Karpas-422 (cell line): ENCODE measurements at regions not wholly inside any gene's neighbourhood (a gene's known extent, or its start where the extent isn't known, plus 50 kb on each side); places are given as distances from the start of the nearest gene placed in this dataset.

ENCODE experiments used
- DNase-seq: peaks from one replicate; pipeline ENCODE4 v3.0.0-alpha.2; 2015
- H2AFZ ChIP-seq: fragments of 200-600 bp; sonication (generic); 2 replicates; pipeline ENCODE4 v1.6.1; 2014; ENCODE audit warnings: antibody characterized with exemption, low read length, mixed read lengths
- H3K27ac ChIP-seq: fragments of 200-600 bp; sonication (generic); 2 replicates; pipeline ENCODE4 v1.5.1; 2014; ENCODE audit warnings: mild to moderate bottlenecking, low read length, moderate library complexity
- H3K27me3 ChIP-seq: fragments of 200-600 bp; sonication (generic); 2 replicates; pipeline ENCODE4 v1.6.1; 2014; ENCODE audit warnings: low read length, mixed read lengths
- H3K36me3 ChIP-seq: fragments of 200-600 bp; sonication (generic); 2 replicates; pipeline ENCODE4 v1.6.1; 2014; ENCODE audit warnings: low read length, mixed read lengths; ENCODE audit not compliant: insufficient read depth
- H3K4me1 ChIP-seq: fragments of 200-600 bp; sonication (generic); 2 replicates; pipeline ENCODE4 v1.6.1; 2014; ENCODE audit warnings: mild to moderate bottlenecking, low read length, mixed read lengths
- H3K4me2 ChIP-seq: fragments of 200-600 bp; sonication (generic); 2 replicates; pipeline ENCODE4 v1.6.1; 2014; ENCODE audit warnings: low read length, low read depth, mild to moderate bottlenecking; ENCODE audit not compliant: poor library complexity, severe bottlenecking
- H3K4me3 ChIP-seq: fragments of 200-600 bp; sonication (generic); 2 replicates; pipeline ENCODE4 v1.5.1; 2014; ENCODE audit warnings: mild to moderate bottlenecking, antibody characterized with exemption, low read length, mixed read lengths
- H3K79me2 ChIP-seq: fragments of 200-600 bp; sonication (generic); 2 replicates; pipeline ENCODE4 v1.6.1; 2014; ENCODE audit warnings: mild to moderate bottlenecking, low read length, mixed read lengths
- H3K9ac ChIP-seq: fragments of 200-600 bp; sonication (generic); 2 replicates; pipeline ENCODE4 v1.6.0; 2014; ENCODE audit warnings: low read length
- H3K9me2 ChIP-seq: fragments of 200-600 bp; sonication (generic), shearing (Covaris generic); replicated peaks from 2 replicates; pipeline ENCODE4 v1.6.0; 2014; ENCODE audit warnings: mild to moderate bottlenecking, low read length, moderate library complexity; ENCODE audit not compliant: insufficient read depth
- H3K9me3 ChIP-seq: fragments of 300-700, 200-600 bp; sonication (generic); 2 replicates; pipeline ENCODE4 v1.6.1; 2014; ENCODE audit warnings: low read length, mixed read lengths
- H4K20me1 ChIP-seq: fragments of 200-600 bp; sonication (generic); 2 replicates; pipeline ENCODE4 v1.6.1; 2014; ENCODE audit warnings: mild to moderate bottlenecking, antibody characterized with exemption, low read length, low read depth; ENCODE audit not compliant: insufficient read depth

- Histone ChIP-seq H3K27me3 (no peaks in the 10 kb centered on the region), H3K4me3 (no peak overlapping the region), H2AFZ (no peak overlapping the region), H3K4me1 (no peaks in the 10 kb centered on the region), H3K4me2 (no peak overlapping the region), H3K9me3 (no peaks in the 10 kb centered on the region), H3K36me3 (no peaks in the 10 kb centered on the region), H3K9ac (no peak overlapping the region), H3K79me2 (no peaks in the 10 kb centered on the region), H3K27ac (no peak overlapping the region), H4K20me1 (no peaks in the 10 kb centered on the region), H3K9me2 (no peaks in the 10 kb centered on the region)
- DNase-seq = no peak
Observed at GRCh38 chr1:67522793-67523192, 92.6 kb upstream of the SERBP1 start.

- H4K20me1 ChIP-seq = no peaks in the 10 kb centered on the region
- H2AFZ ChIP-seq = no peak overlapping the region
- H3K36me3 ChIP-seq = no peaks in the 10 kb centered on the region
- H3K27me3 ChIP-seq = no peaks in the 10 kb centered on the region
- no peak overlapping the region for H3K27ac ChIP-seq
- H3K4me2 ChIP-seq = no peak overlapping the region
- no peaks in the 10 kb centered on the region for H3K9me3 ChIP-seq
- no peak overlapping the region for H3K4me3 ChIP-seq
- no peak for DNase-seq
- no peaks in the 10 kb centered on the region for H3K4me1 ChIP-seq
- H3K9me2 ChIP-seq = no peaks in the 10 kb centered on the region
- no peaks in the 10 kb centered on the region for H3K79me2 ChIP-seq
- no peak overlapping the region for H3K9ac ChIP-seq
Observed at GRCh38 chr1:67524143-67525052, 94.2 kb upstream of the SERBP1 start.

- no peaks in the 10 kb centered on the region for H3K9me2 ChIP-seq
- H3K4me2 ChIP-seq = no peak overlapping the region
Observed at GRCh38 chr1:67525053-67525760, 95.0 kb upstream of the SERBP1 start.

GRCh38 chr1:67528141-67528540, 97.9 kb upstream of the SERBP1 start:
- no peaks in the 10 kb centered on the region for H3K36me3 ChIP-seq
- H3K4me2 ChIP-seq = no peak overlapping the region
- no peaks in the 10 kb centered on the region for H3K79me2 ChIP-seq
- no peaks in the 10 kb centered on the region for H3K27me3 ChIP-seq
- no peak for DNase-seq
- H3K4me1 ChIP-seq = no peaks in the 10 kb centered on the region
- H3K4me3 ChIP-seq = no peak overlapping the region
- H3K9me2 ChIP-seq = no peaks in the 10 kb centered on the region
- no peak overlapping the region for H2AFZ ChIP-seq
- no peaks in the 10 kb centered on the region for H4K20me1 ChIP-seq
- no peak overlapping the region for H3K27ac ChIP-seq
- H3K9ac ChIP-seq = no peak overlapping the region
- no peaks in the 10 kb centered on the region for H3K9me3 ChIP-seq

More at GRCh38 chr1:67525053-67525760, 95.0 kb upstream of the SERBP1 start:
- DNase-seq = no peak
- Histone ChIP-seq H3K27me3 (no peaks in the 10 kb centered on the region), H3K9ac (no peak overlapping the region), H2AFZ (no peak overlapping the region), H3K4me1 (no peaks in the 10 kb centered on the region), H3K4me3 (no peak overlapping the region), H3K79me2 (no peaks in the 10 kb centered on the region), H3K36me3 (no peaks in the 10 kb centered on the region), H4K20me1 (no peaks in the 10 kb centered on the region), H3K27ac (no peak overlapping the region), H3K9me3 (no peaks in the 10 kb centered on the region)

GRCh38 chr1:67530071-67530470, 99.9 kb upstream of the SERBP1 start:
- no peaks in the 10 kb centered on the region for H3K27me3 ChIP-seq
- H3K9me2 ChIP-seq = no peaks in the 10 kb centered on the region
- no peaks in the 10 kb centered on the region for H4K20me1 ChIP-seq
- no peak overlapping the region for H3K9ac ChIP-seq
- H3K4me3 ChIP-seq = no peak overlapping the region
- DNase-seq = no peak
- H3K9me3 ChIP-seq = no peaks in the 10 kb centered on the region
- H3K79me2 ChIP-seq = no peaks in the 10 kb centered on the region
- H3K27ac ChIP-seq = no peak overlapping the region
- H3K4me1 ChIP-seq = peaks cover 3% of the 10 kb centered on the region
- H3K36me3 ChIP-seq = no peaks in the 10 kb centered on the region
- no peak overlapping the region for H3K4me2 ChIP-seq
- no peak overlapping the region for H2AFZ ChIP-seq

GRCh38 chr1:67532452-67533216, 102.4 kb upstream of the SERBP1 start:
- Histone ChIP-seq H3K9ac (no peak overlapping the region), H3K27me3 (no peaks in the 10 kb centered on the region), H3K9me2 (no peaks in the 10 kb centered on the region), H2AFZ (no peak overlapping the region), H3K4me2 (no peak overlapping the region), H4K20me1 (no peaks in the 10 kb centered on the region), H3K4me3 (no peak overlapping the region), H3K36me3 (no peaks in the 10 kb centered on the region), H3K9me3 (no peaks in the 10 kb centered on the region), H3K79me2 (no peaks in the 10 kb centered on the region), H3K27ac (no peak overlapping the region), H3K4me1 (peaks cover 12% of the 10 kb centered on the region)
- peak; percentile 76 for DNase-seq

- H3K27me3 ChIP-seq = no peaks in the 10 kb centered on the region
- H3K4me3 ChIP-seq = no peak overlapping the region
- no peaks in the 10 kb centered on the region for H3K79me2 ChIP-seq
- H3K9ac ChIP-seq = no peak overlapping the region
- no peaks in the 10 kb centered on the region for H3K9me3 ChIP-seq
- H3K27ac ChIP-seq = no peak overlapping the region
- no peak overlapping the region for H3K4me2 ChIP-seq
- H3K4me1 ChIP-seq = peaks cover 16% of the 10 kb centered on the region
- H3K36me3 ChIP-seq = no peaks in the 10 kb centered on the region
- H3K9me2 ChIP-seq = no peaks in the 10 kb centered on the region
- H2AFZ ChIP-seq = no peak overlapping the region
- DNase-seq = peak; percentile 23
- H4K20me1 ChIP-seq = no peaks in the 10 kb centered on the region
Observed at GRCh38 chr1:67534627-67535065, 104.4 kb upstream of the SERBP1 start.

- no peaks in the 10 kb centered on the region for H3K79me2 ChIP-seq
- no peaks in the 10 kb centered on the region for H3K27me3 ChIP-seq
- H3K27ac ChIP-seq = no peak overlapping the region
- no peak overlapping the region for H3K4me2 ChIP-seq
- no peaks in the 10 kb centered on the region for H3K36me3 ChIP-seq
- H4K20me1 ChIP-seq = no peaks in the 10 kb centered on the region
- DNase-seq = peak; percentile 87
- no peak overlapping the region for H2AFZ ChIP-seq
- H3K4me3 ChIP-seq = no peak overlapping the region
- H3K4me1 ChIP-seq = peaks cover 16% of the 10 kb centered on the region
- H3K9me3 ChIP-seq = no peaks in the 10 kb centered on the region
- H3K9ac ChIP-seq = no peak overlapping the region
- H3K9me2 ChIP-seq = no peaks in the 10 kb centered on the region
Observed at GRCh38 chr1:67535474-67535873, 105.3 kb upstream of the SERBP1 start.
